ENCODE measurements at regions not wholly inside any gene's neighbourhood (a gene's known extent, or its start where the extent isn't known, plus 50 kb on each side); places are given as distances from the start of the nearest gene placed in this dataset.

GRCh38 chr7:17466216-17466615 is 167.8 kb downstream of the AHR start:
- CTCF ChIA-PET = no interaction called here
- in situ Hi-C loops (cut with HindIII; ENCODE audit: low pct_unique_long_range_greater_than_20kb, low sequenced_read_pairs) (no loop called here), intact Hi-C loops (cut with micrococcal nuclease; ENCODE audit: unreplicated experiment) (no loop called here)
- Histone ChIP-seq H3K27ac (ENCODE audit: low read length) (no peak overlapping the region), H3K4me3 (ENCODE audit: low read depth in 2 of 2, low read length in 2 of 2) (no peak overlapping the region), H3K36me3 (ENCODE audit: control insufficient read depth, insufficient read depth, low read length) (no peaks in the 10 kb centered on the region), H3K4me1 (ENCODE audit: control insufficient read depth, insufficient read depth, low read length) (no peaks in the 10 kb centered on the region), H3K27me3 (ENCODE audit: control insufficient read depth, insufficient read depth, low read length) (no peaks in the 10 kb centered on the region), H3K9me3 (ENCODE audit: control insufficient read depth, insufficient read depth, low read depth, low read length) (peaks cover 4% of the 10 kb centered on the region; the same call in 1 of the 2 replicates)
- TF ChIP-seq, protein P1, sequence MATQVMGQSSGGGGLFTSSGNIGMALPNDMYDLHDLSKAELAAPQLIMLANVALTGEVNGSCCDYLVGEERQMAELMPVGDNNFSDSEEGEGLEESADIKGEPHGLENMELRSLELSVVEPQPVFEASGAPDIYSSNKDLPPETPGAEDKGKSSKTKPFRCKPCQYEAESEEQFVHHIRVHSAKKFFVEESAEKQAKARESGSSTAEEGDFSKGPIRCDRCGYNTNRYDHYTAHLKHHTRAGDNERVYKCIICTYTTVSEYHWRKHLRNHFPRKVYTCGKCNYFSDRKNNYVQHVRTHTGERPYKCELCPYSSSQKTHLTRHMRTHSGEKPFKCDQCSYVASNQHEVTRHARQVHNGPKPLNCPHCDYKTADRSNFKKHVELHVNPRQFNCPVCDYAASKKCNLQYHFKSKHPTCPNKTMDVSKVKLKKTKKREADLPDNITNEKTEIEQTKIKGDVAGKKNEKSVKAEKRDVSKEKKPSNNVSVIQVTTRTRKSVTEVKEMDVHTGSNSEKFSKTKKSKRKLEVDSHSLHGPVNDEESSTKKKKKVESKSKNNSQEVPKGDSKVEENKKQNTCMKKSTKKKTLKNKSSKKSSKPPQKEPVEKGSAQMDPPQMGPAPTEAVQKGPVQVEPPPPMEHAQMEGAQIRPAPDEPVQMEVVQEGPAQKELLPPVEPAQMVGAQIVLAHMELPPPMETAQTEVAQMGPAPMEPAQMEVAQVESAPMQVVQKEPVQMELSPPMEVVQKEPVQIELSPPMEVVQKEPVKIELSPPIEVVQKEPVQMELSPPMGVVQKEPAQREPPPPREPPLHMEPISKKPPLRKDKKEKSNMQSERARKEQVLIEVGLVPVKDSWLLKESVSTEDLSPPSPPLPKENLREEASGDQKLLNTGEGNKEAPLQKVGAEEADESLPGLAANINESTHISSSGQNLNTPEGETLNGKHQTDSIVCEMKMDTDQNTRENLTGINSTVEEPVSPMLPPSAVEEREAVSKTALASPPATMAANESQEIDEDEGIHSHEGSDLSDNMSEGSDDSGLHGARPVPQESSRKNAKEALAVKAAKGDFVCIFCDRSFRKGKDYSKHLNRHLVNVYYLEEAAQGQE (IDR thresholded peaks at IDR 0.05; ENCODE audit: insufficient read depth in 1 of 2, low read depth in 2 of 2, low read length in 1 of 2) = no peak
- TF ChIP-seq CTCF (IDR thresholded peaks at IDR 0.05) = no peak
- TF ChIP-seq SIN3A (IDR thresholded peaks at IDR 0.05; ENCODE audit: borderline replicate concordance, insufficient read depth, low read depth, low read length) = no peak
- no peak for TF ChIP-seq TCF7L2 (IDR thresholded peaks at IDR 0.05; ENCODE audit: low read depth, low read length)
- no peak for TF ChIP-seq POLR2AphosphoS5 (IDR thresholded peaks at IDR 0.05; ENCODE audit: low read depth, low read length)
- DNase-seq (ENCODE audit: low read depth, low spot score) = no peak
- no peak for ATAC-seq
- POLR2A ChIA-PET = no interaction called here
- no TSS peak for BruUV-seq (replicated peaks)

DNA sequence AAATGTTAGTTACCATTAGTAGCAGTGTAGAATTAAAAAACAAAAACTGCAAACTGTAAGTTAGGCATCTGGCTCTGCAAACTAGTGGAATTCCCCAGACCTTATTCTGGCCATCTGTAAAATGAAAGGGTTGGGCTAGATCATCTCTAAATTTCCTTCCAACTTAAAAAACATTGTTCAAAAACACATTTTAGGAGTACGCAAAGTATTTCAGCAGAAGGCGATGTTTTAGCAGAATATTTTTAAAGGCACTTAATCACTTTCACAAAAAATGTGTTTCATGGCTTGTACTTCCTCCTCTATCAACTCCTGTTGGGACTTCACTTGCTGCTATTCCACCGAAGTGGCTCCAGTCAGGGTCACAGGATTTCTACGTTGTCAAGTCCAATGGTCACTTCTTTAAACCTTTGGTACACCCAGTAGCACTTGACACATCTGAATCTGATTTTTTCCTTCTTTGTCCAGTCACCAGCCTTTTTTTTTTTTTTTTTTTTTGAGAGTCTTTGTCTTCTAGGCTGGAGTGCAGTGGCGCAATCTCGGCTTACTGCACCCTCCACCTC is 169.0 kb downstream of the AHR start:
- Histone ChIP-seq H3K4me1 (ENCODE audit: control insufficient read depth, insufficient read depth, low read length) (no peaks in the 10 kb centered on the region), H3K36me3 (ENCODE audit: control insufficient read depth, insufficient read depth, low read length) (no peaks in the 10 kb centered on the region), H3K9me3 (ENCODE audit: control insufficient read depth, insufficient read depth, low read depth, low read length) (peaks cover 4% of the 10 kb centered on the region; the same call in 1 of the 2 replicates), H3K4me3 (ENCODE audit: low read depth in 2 of 2, low read length in 2 of 2) (no peak overlapping the region), H3K27me3 (ENCODE audit: control insufficient read depth, insufficient read depth, low read length) (no peaks in the 10 kb centered on the region), H3K27ac (ENCODE audit: low read length) (no peak overlapping the region)
- POLR2A ChIA-PET = no interaction called here
- intact Hi-C loops (cut with micrococcal nuclease; ENCODE audit: unreplicated experiment) (no loop called here), in situ Hi-C loops (cut with HindIII; ENCODE audit: low pct_unique_long_range_greater_than_20kb, low sequenced_read_pairs) (no loop called here)
- no TSS peak for BruUV-seq (replicated peaks)
- CTCF ChIA-PET = no interaction called here
- DNase-seq (ENCODE audit: low read depth, low spot score) (no peak), ATAC-seq (no peak)
- TF ChIP-seq POLR2AphosphoS5 (IDR thresholded peaks at IDR 0.05; ENCODE audit: low read depth, low read length) (no peak), CTCF (IDR thresholded peaks at IDR 0.05) (no peak), TCF7L2 (IDR thresholded peaks at IDR 0.05; ENCODE audit: low read depth, low read length) (no peak), SIN3A (IDR thresholded peaks at IDR 0.05; ENCODE audit: borderline replicate concordance, insufficient read depth, low read depth, low read length) (no peak)
- TF ChIP-seq, protein P1 (IDR thresholded peaks at IDR 0.05; ENCODE audit: insufficient read depth in 1 of 2, low read depth in 2 of 2, low read length in 1 of 2) = no peak
